Stomach (tissue), 4 donors: ENCODE measurements at regions not wholly inside any gene's neighbourhood (a gene's known extent, or its start where the extent isn't known, plus 50 kb on each side); places are given as distances from the start of the nearest gene placed in this dataset.

Experiments
- CTCF ChIP-seq, 7 experiments: fragments of 450-650 bp in 4 of 7; fragments of 200-600 bp in 3 of 7; sonication (generic) in 3 of 7; IDR thresholded peaks; one replicate each; pipeline ENCODE4 v1.5.1; 2016 to 2019; ENCODE audit warnings: antibody characterized with exemption in 7 of 7, control low read depth in 2 of 7, mild to moderate bottlenecking in 1 of 7
- POLR2A ChIP-seq, 4 donors: fragments of 450-650 bp; IDR thresholded peaks; one replicate each; pipeline ENCODE4 v1.6.1; 2016; ENCODE audit warnings: antibody characterized with exemption in 4 of 4, control low read depth in 2 of 4, mild to moderate bottlenecking in 1 of 4, moderate library complexity in 1 of 4
- POLR2AphosphoS5 ChIP-seq, 3 donors: sonication (generic); formaldehyde crosslinking; IDR thresholded peaks; one replicate each; pipeline ENCODE4 v1.6.1; 2016; ENCODE audit warnings: antibody characterized with exemption in 3 of 3

DNA sequence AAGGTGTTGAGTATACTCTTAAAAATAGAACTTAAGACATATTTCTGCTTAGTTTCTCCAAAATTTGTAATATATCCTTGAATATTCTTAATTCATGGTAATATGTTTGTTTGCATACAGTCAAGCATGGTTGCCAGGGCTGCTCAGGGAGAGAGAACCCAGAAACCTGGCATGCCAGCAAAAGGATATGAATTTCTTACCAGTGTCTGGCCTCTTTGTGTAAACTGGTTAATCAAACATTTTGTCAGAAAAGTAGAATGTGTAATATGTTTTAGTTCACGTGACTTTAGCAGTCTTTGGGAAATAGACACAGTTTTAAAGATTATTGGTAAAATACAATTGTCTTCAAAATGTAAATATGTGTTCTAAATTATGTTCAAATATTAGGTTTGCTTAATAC lies 101.6 kb downstream of the AASDHPPT start:
- TF ChIP-seq POLR2A (IDR thresholded peaks at IDR 0.05) (no peak), CTCF (IDR thresholded peaks at IDR 0.05) (no peak), POLR2AphosphoS5 (IDR thresholded peaks at IDR 0.05) (no peak)
